ENCODE measurements at regions not wholly inside any gene's neighbourhood (a gene's known extent, or its start where the extent isn't known, plus 50 kb on each side); places are given as distances from the start of the nearest gene placed in this dataset.

- Histone ChIP-seq H3K4me1 (no peaks in the 10 kb centered on the region), H3K9me3 (no peaks in the 10 kb centered on the region), H3K4me3 (no peak overlapping the region), H3K27ac (no peak overlapping the region), H3K27me3 (no peaks in the 10 kb centered on the region), H3K36me3 (peaks cover 96% of the 10 kb centered on the region)
- peak in 1 of 2 donors; percentile 42 for TF ChIP-seq CTCF (IDR thresholded peaks at IDR 0.05)
- no peak for DNase-seq (ENCODE audit: low spot score)
Measured at GRCh38 chr9:92242260-92243136, 51.0 kb downstream of the IARS1 start.

GRCh38 chr9:92236915-92237314 lies 56.6 kb downstream of the IARS1 start:
- H3K4me3 ChIP-seq = no peak overlapping the region

GRCh38 chr9:92236465-92236864 lies 57.0 kb downstream of the IARS1 start:
- DNase-seq (ENCODE audit: low spot score) = no peak
- Histone ChIP-seq H3K36me3 (peaks cover 45% of the 10 kb centered on the region), H3K27ac (no peak overlapping the region), H3K27me3 (no peaks in the 10 kb centered on the region), H3K9me3 (no peaks in the 10 kb centered on the region), H3K4me1 (no peaks in the 10 kb centered on the region), H3K4me3 (no peak overlapping the region)
- no peak for TF ChIP-seq CTCF (IDR thresholded peaks at IDR 0.05)

More at GRCh38 chr9:92236915-92237314, 56.6 kb downstream of the IARS1 start:
- no peak overlapping the region for H3K27ac ChIP-seq
- DNase-seq (ENCODE audit: low spot score) = no peak
- no peak for TF ChIP-seq CTCF (IDR thresholded peaks at IDR 0.05)
- H3K36me3 ChIP-seq = peaks cover 49% of the 10 kb centered on the region
- H3K4me1 ChIP-seq = no peaks in the 10 kb centered on the region
- no peaks in the 10 kb centered on the region for H3K9me3 ChIP-seq
- H3K27me3 ChIP-seq = no peaks in the 10 kb centered on the region

GRCh38 chr9:92234514-92234913 lies 59.0 kb downstream of the IARS1 start:
- Histone ChIP-seq H3K36me3 (peaks cover 26% of the 10 kb centered on the region), H3K4me3 (no peak overlapping the region), H3K27me3 (no peaks in the 10 kb centered on the region), H3K4me1 (no peaks in the 10 kb centered on the region), H3K9me3 (no peaks in the 10 kb centered on the region), H3K27ac (no peak overlapping the region)
- no peak for DNase-seq (ENCODE audit: low spot score)
- TF ChIP-seq CTCF (IDR thresholded peaks at IDR 0.05) = no peak

GRCh38 chr9:92232190-92232589 lies 61.3 kb downstream of the IARS1 start:
- TF ChIP-seq CTCF (IDR thresholded peaks at IDR 0.05) = no peak
- Histone ChIP-seq H3K4me1 (no peaks in the 10 kb centered on the region), H3K36me3 (peaks cover 25% of the 10 kb centered on the region), H3K27me3 (no peaks in the 10 kb centered on the region), H3K27ac (no peak overlapping the region), H3K4me3 (no peak overlapping the region), H3K9me3 (no peaks in the 10 kb centered on the region)
- DNase-seq (ENCODE audit: low spot score) = no peak

All from right atrium auricular region (tissue), 2 donors.